Astrocyte of the spinal cord (primary cell): ENCODE measurements at regions not wholly inside any gene's neighbourhood (a gene's known extent, or its start where the extent isn't known, plus 50 kb on each side); places are given as distances from the start of the nearest gene placed in this dataset.

Experiments used
- DNase-seq: peaks from one replicate; pipeline ENCODE4 v3.0.0; 2011; ENCODE audit warnings: low read depth, low spot score
- H3K4me3 ChIP-seq: 2 replicates; pipeline ENCODE4 v1.5.1; 2011; ENCODE audit warnings: low read depth, mild to moderate bottlenecking, low read length, moderate library complexity
- CTCF ChIP-seq: IDR thresholded peaks from 2 replicates; pipeline ENCODE4 v1.5.1; 2012; ENCODE audit warnings: low read depth, mild to moderate bottlenecking, low read length, inconsistent platforms
- in situ Hi-C: cut with HindIII; loops from 2 replicates; pipeline ENCODE4 v1.10.0; 2017; ENCODE audit warnings: low sequenced_read_pairs

GRCh38 chr3:42037318-42037945 lies 53.7 kb upstream of the TRAK1 start:
- in situ Hi-C loops = no loop called here
- no peak overlapping the region for H3K4me3 ChIP-seq
- TF ChIP-seq CTCF = no peak
- DNase-seq = no peak

GRCh38 chr3:42036483-42036823 lies 54.7 kb upstream of the TRAK1 start:
- DNase-seq = peak; percentile 88
- no peak for TF ChIP-seq CTCF
- no peak overlapping the region for H3K4me3 ChIP-seq
- in situ Hi-C loops = no loop called here

- DNase-seq = no peak
- no peak for TF ChIP-seq CTCF
- H3K4me3 ChIP-seq = no peak overlapping the region
- in situ Hi-C loops = no loop called here
Observed at GRCh38 chr3:42035816-42036482, 55.2 kb upstream of the TRAK1 start.

GRCh38 chr3:42035007-42035406 lies 56.1 kb upstream of the TRAK1 start:
- no peak overlapping the region for H3K4me3 ChIP-seq
- DNase-seq = no peak
- TF ChIP-seq CTCF = no peak
- in situ Hi-C loops = no loop called here

- in situ Hi-C loops = no loop called here
- no peak for DNase-seq
- H3K4me3 ChIP-seq = no peak overlapping the region
- TF ChIP-seq CTCF = no peak
Observed at GRCh38 chr3:42033741-42034140, 57.4 kb upstream of the TRAK1 start.

- peak; percentile 94 for DNase-seq
- no peak overlapping the region for H3K4me3 ChIP-seq
- no peak for TF ChIP-seq CTCF
- in situ Hi-C loops = no loop called here
Observed at GRCh38 chr3:42032693-42033349, 58.3 kb upstream of the TRAK1 start.
